ENCODE measurements at regions not wholly inside any gene's neighbourhood (a gene's known extent, or its start where the extent isn't known, plus 50 kb on each side); places are given as distances from the start of the nearest gene placed in this dataset.
A peak's percentile ranks its signal among the peaks of the same experiment; 100 is the strongest.

DNA sequence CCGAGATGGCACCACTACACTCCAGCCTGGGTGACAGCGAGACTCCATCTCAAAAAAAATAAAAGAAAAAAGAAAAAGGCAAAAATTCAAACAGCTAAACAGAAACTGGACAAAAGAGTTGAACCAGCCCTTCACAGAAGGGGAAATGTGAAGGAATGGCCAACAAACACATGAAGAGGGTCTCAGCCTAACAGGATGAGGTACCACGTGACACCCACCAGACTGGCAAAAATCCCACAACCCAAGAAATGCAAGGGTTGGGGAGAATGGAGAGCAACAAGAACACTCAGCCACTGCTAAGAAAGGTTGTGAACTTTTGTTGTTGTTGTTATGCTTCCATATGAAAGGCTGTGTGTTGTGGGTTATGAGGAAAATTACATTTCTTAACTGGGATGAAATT is 357.7 kb downstream of the PREX1 start:
- FAIRE-seq (no peak), DNase-seq (ENCODE audit: extremely low spot score, insufficient read length, low read depth) (no peak)

DNA sequence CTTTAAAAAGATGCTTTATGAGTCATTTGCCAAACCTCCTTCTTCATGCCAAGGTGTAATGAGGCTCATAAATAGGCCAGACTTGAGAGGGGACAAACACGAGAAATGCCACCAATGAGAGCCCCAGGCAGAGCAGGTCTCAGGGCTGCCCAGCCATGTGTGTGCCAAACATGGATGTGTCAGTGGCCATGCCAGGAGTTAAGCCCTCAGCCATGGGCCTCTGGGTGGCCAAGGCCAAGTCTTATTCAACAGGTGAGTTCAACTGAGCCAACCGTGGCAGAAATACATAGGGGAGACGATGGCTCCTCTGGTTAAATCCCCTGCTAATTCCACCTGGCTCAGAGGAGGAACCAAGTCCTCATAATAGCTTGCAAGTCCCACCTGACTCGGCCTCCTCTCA is 358.8 kb downstream of the PREX1 start:
- FAIRE-seq, result no peak
- DNase-seq (ENCODE audit: extremely low spot score, insufficient read length, low read depth), result no peak

DNA sequence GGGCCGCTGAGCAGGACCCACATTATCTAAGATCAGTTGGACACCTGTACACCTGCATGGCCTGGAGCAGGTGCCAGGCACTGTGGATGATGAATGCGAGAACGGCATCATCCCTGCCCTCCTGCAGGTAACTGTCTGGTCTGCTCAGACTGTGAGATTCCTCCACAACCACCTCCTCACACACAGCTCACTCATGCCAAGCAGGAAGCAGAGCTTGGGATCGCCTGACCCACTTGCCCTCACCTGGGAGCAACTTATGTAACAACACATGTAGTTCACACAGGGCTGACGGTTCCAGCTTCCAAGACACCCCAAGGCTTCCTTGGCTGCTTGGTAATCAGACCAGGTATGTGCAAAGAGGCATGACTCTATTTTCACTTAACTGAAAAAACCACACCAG is 359.2 kb downstream of the PREX1 start:
- DNase-seq (ENCODE audit: extremely low spot score, insufficient read length, low read depth), result no peak
- FAIRE-seq, result no peak

DNA sequence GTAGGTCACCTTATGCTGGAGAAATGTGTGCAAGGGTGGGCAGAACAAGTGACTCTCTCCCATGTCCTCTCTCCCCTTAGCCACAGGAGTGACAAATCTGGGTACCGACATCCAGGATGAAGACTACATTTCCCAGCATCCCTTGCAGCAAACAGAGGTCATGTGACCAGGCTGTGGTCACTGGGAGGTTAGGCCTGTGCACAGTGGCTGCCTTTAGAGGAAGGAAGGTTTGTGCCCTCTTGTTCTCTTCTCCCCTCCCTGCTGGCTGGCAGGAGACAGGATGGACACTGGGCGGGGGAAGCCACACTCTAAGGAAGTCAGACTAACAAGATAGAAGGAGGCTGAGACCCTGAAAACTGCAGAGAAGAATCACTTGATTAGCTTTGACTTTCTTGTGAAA is 360.2 kb downstream of the PREX1 start:
- FAIRE-seq (peak; percentile 56), DNase-seq (ENCODE audit: extremely low spot score, insufficient read length, low read depth) (no peak)

DNA sequence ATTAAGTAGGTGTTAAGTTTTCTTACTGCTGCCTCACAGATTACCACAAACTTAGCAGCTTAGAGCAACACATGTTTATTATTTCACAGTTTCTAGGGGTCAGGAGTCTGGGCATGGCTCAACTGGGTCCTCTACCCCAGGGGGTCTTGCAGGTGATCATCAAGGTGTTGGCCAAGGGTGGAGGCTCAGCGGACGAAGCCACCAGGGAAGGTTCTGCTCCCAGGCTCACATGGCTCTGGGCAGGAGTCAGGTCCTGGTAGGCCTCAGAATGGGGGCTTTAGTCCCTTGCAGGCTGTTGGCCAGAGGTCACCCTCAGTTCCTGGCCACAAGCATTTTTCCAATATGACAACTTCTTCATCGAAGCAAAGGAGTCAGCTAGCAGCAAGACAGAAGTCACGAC is 362.5 kb downstream of the PREX1 start:
- FAIRE-seq (no peak), DNase-seq (ENCODE audit: extremely low spot score, insufficient read length, low read depth) (no peak)

DNA sequence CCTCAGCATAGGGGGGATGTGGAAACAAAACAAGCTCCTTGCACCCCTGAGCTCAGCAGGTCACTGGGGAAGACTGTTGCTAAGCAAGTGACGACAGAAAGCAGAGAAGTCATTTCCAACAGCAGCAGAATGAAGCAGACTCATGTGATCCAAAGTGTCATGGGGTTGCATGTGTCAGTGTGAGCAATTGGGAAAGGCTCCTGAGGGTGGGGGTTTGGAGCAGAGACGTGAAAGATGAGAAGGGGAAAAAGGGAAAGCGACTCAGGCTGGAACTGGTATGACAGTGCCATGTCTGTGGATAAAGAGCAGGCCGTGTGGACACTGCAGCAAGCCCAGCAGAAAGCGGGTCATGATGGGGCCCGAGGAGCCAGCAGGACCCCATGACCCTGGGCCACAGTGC is 363.9 kb downstream of the PREX1 start:
- FAIRE-seq, result no peak
- no peak for DNase-seq (ENCODE audit: extremely low spot score, insufficient read length, low read depth)

DNA sequence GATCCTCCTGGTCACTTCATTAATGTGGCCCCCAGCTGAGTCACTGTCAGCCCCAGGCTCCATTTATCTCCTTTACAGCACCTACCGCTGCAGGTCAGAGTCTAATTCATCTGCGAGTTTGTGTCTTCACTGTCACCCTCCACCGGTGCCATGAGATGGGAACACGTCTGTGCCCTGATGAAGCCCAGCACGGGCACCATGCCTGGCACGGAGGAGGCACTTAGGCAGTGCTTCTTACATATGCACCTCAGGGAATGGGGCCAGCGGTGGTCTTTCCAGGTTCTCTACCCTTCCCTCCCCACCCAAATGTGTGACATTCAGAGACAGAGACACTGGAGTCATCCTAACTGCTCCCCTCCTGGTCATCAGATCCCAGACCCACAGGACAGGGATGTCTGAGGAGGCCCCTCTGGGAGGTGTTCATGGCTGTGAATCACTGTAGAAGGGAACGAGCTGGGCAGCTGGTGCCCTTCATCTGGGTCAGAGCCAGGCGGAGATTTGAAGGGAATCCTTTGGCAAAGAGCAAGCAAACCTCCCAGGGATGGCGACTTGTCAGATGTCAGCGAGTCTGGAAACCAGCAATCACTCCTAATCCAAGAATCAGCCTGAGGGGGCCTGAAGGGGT is 364.6 kb downstream of the PREX1 start:
- FAIRE-seq (no peak), DNase-seq (ENCODE audit: extremely low spot score, insufficient read length, low read depth) (no peak)

DNA sequence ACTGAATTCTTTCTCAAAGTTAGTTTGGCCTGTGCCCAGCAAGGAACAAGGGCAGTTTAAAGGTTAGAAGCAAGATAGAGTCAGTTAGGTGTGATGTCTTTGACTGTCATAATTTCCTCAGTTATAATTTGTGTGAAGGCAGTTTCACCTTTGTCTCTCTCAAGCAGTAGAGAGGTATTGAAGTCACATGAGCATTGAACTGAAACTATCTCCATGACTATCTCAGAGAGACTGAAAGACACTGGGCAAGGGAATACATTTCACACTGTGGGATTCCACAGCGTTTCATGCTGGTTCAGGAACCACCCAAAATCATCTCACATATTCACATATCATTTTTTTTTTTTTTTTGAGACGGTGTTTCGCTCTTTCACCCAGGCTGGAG is 366.1 kb downstream of the PREX1 start:
- FAIRE-seq (no peak), DNase-seq (ENCODE audit: extremely low spot score, insufficient read length, low read depth) (no peak)

DNA sequence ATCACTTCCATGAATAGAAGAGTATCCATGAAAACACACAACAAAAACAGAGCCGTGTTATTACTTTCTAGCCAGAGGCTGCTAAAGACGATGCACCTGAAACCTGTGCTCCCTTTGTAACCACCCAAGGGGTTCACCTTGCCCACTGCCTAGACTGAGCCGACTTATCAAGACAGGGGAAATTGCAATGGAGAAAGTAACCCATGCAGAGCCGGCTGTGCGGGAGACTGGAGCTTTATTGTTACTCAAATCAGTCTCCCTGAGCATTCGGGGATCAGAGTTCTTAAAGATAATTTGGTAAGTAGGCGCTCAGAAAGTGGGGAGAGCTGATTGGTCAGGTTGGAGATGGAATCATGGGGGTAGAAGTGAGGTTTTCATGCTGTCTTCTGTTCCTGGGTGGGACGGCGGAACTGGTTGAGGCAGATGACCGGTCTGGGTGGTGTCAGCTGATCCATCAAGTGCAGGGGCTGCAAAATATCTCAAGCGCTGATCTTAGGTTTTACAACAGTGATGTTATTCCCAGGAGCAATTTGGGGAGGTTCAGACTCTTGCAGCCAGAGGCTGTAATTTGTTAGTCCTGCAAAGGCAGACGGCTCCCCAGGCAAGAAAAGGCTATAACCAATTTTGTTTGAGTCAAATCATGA is 366.6 kb downstream of the PREX1 start:
- no peak for FAIRE-seq
- no peak for DNase-seq (ENCODE audit: extremely low spot score, insufficient read length, low read depth)

DNA sequence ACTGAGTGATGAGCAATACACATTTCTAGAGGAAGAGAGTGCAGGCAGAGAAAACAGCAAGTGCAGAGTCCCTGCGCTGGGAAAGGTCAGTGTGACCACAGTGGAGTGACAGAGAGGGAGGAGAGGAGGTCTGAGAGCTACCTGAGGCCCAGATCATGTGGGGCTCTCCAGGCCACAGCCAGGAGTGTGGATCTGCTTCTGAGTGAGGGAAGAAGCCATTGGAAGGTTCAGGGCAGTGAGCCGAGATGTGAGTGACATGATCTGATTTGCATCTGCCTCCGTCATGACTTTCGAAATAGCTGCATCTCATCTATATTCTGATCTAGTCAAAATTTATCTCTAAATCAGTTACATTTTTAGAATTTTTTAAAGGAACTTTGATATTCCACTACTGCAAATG is 367.1 kb downstream of the PREX1 start:
- DNase-seq (ENCODE audit: extremely low spot score, insufficient read length, low read depth) (no peak), FAIRE-seq (no peak)

DNA sequence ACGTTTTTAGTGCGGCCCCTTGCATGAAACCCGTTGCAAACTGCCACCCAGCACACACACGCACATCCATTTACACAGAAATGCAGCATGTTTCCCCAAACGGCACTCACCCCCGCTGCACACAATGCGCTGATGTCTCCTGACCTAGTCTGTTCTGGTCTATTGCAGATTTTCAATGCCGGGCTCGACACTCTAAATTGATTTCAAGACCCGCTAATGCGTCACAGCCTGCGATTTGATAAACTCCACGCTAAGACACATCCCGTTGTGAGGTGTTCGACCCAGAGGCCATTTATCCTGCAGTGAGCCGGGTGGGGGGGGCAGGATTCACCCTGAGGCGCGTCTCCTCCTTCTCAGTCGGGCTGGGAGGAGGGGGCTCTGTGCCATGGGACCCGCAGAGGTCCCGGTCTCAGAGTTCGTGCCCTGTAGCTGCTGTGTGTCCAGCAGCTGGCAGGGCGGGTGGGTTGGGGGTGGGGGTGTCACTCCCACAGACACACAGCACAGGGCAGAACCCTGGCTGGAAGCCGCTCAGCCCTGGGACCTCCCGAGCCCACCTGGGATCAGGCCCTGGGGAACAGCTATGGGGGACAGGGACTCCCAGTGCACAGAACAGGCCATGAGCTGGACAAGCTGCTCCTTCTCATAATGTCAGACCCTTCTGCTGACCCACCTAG is 367.9 kb downstream of the PREX1 start:
- FAIRE-seq, result no peak
- DNase-seq (ENCODE audit: extremely low spot score, insufficient read length, low read depth), result no peak

DNA sequence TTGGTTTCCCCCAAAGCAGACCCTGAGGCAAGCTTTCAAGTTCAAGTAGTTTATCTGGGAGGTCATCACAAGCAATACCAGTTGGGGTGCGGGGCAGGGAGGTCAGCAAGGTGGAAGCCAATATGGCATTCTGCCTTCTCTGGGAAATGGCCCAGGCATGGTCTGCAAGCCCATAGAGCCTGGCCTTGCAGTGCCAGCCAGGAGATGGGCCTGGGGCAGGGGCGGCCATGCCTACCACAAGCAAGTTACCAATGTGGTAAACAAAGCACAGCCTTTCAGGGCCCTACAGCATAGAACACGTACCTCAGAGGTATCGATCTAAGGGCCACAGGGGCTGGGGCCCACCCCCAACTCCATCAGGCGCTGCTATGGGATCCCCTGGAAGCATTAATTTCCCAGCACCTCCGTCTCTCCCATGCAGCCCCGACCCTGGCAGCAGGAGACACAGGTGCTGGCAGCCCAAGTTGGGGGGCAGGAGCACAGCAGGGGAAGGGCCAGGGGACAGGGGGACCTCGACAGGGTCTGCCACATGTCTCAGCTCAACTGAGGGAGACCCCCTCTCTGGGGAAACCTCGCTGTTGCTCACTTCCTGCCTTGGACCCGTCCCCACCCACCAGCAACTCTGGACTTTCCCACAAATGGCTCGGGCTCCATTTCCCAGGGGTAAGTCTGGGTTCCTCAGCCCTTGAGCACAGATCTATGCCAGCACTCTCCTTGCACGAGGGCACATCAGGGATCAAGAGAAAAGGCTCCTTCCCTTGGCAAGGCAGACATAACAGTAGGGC is 369.0 kb downstream of the PREX1 start:
- DNase-seq (ENCODE audit: extremely low spot score, insufficient read length, low read depth), result no peak

DNA sequence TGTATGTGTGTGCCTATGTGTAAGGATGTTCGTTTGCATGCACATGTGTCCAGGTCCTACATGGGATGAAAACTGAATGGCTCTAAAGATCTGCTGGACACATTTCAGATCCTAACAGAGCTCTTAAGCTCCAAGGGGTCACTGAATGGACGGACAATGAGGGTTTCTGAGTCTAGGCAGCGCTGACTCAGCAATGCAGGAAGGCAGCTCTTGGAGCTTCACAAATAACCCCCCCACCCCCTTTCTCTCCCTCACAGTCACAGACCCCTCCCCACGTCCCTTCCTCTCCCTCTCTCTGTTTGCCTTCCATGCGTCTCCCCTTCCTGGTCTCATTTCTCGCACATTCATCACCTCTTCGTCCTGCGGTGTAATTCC is 369.8 kb downstream of the PREX1 start:
- FAIRE-seq (no peak), DNase-seq (ENCODE audit: extremely low spot score, insufficient read length, low read depth) (no peak)

More for the DNA sequence above, 369.0 kb downstream of the PREX1 start:
- FAIRE-seq, result no peak

DNA sequence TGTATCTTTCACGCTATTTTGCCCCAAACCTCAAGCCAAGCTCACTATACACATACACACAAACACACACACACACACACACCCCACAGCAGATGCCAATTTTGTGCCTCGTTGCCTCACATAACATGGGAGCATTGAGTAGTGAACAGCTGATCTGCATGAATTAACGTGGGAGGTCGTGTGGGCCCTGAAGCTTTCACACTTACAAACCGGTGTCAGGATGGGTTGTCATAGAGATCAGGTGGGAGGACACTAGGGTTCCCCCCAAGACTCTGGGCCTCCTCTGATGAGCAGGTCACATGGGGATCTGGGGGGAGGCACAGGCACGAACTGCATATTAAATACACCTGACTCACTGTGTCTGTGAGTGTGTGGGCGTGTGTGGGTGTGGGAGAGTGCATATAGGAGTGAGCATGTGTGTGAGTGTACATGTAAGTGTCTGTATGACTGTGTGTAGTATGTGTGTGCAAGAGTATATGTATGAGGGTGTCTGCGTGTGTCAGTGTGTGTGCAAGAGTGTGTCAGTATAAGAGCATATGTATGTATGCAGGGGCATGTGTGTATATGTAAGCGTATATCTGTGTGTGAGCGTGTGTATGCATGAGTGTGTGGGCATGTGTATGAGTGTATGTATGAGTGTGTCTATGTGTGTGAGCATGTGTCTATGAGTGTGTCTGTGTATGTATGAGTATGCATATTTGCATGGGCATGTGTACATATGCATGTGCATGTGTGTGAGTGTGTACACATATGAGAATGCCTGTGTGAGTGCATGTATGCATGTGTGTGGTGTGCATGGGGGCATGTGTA is 370.4 kb downstream of the PREX1 start:
- DNase-seq (ENCODE audit: extremely low spot score, insufficient read length, low read depth) (no peak), FAIRE-seq (no peak)

DNA sequence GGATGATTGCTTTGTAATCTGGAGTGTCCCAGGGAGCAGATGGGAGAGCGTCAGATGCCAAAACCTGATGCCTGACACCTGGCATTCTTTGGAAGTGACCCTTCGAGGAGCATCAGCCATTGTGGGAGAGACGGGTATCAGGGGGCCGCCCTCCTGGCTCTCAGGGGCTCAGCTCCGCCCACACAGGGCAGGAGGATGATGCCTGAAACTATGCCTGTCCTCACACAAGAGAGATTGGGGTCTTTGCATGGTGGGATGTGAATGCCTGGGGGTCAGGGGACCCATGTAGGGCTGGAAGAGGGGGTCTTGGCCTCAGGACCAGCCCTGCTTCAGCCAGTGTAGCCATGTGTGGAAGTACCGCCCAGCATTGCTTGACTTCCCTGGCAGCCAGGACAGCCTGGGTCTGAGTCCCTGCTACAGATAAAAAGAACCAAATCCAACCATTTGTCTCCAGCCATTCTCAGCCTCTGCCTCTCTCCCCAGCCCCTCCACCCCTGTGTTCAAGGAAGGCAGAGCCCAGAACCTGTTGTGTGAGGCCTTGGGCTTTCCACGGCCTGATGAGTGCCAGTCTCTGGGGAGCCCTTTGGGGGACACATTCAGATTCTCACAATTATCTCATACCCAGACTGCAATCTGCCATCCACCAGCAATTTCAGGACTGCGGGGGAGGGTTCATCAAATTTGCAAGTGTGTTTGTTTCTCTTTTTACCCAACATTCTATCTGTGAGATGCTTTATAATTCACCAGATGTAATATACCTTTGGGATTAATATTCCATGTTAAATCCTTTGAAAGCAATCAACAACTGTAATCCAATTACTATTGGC is 371.2 kb downstream of the PREX1 start:
- DNase-seq (ENCODE audit: extremely low spot score, insufficient read length, low read depth) (no peak), FAIRE-seq (peak; percentile 54)

DNA sequence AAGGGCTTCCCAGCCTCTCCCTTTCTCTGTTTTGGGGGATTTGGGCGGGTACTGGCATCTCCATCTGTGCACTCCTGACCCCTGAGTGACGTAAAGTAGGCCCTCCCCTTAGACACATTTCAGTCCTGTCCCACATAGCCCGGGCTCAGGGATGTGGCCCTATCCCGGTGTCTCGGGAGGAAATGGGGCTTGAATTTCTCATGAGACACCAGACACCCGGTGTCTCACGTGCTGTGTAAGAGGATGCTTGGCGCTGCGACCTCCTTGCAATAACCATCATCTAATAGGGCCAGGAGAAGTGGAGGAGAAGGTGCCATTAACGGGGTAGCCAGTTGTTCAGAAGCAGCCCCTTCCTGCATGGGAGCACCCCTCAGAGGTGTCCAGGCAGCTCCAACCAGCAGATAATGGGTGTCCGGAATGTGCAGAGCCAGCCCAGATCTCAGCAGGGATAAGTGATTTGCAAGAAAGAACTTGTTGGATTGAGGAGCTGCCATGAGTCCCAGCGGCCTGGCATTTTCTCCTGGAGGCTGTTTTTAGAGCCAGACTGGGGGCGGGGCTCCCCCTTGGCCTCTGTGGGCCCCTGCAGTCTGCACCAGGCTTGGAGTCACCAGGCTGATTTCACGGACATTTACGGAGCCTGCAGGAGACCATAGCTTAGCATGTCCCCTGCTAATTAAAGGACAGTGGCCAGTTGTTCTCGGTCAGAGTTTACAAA is 372.0 kb downstream of the PREX1 start:
- DNase-seq (ENCODE audit: extremely low spot score, insufficient read length, low read depth) (no peak), FAIRE-seq (no peak)

DNA sequence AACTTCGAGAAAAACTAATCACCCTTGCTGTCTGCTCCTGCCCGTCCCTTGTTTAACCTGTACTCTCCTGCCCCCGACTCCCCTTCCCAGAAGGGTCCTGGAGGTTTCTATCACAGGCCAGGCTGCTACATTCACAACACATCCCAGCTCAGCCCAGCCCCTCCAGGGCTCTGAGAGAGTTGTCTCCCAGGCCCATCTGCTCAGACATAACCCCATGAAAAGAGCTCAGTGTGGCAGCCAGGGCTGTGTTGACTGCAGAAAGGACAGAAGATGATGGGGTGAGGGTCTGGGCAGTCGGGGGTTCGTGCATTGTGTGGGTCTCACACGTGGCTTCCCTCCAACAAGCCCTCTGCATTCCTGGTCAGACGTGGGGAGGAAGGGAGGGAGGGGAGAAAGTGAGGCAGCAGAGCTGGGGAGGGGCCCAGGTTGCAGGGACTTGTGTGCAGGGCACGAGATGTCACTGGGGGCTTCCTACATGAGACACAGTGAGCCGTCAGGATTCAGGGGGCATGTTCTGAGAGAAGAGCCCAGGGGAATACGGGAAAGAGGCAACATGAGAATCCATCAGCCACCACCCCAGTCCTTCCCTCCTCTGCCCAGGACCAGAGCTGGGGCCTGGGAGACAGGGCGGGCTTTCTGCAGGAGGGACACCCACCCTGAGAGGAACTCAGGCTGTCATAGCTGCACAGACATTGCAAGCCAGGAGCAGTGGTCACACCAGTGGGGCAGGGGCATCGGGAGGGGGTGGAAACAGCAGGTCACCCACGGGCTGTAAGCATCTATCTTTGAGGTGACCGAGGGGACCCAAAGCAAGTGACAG is 372.9 kb downstream of the PREX1 start:
- DNase-seq (ENCODE audit: extremely low spot score, insufficient read length, low read depth) (no peak), FAIRE-seq (no peak)

Data from GM18507 (cell line).